ENCODE measurements at regions not wholly inside any gene's neighbourhood (a gene's known extent, or its start where the extent isn't known, plus 50 kb on each side); places are given as distances from the start of the nearest gene placed in this dataset.

DNA sequence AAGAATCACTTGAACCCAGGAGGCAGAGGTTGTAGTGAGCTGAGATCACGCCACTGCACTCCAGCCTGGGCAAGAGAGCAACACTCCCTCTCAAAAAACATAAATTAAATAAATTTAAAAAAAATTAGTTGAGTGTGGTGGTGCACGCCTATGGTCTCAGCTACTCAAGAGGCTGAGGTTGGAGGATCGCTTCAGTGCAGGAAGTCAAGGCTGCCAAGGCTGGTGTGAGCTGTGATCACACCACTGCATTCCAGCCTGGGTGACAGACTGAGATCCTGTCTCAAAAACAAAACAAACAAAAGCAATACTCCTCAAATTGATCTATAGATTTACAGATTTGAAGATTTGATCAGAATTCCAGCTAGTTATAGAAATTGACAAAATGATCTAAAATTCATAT lies 92.7 kb upstream of the RESF1 start (continued):
- TF ChIP-seq GABPB2 (CRISPR knock-in tag; conservative IDR thresholded peaks at IDR 0.05) (no peak), STAT5A (IDR thresholded peaks at IDR 0.05; ENCODE audit: borderline replicate concordance, low read length) (no peak), DLX4 (CRISPR knock-in tag; IDR thresholded peaks at IDR 0.05) (no peak), NFE2 (IDR thresholded peaks at IDR 0.05; ENCODE audit: low read depth) (no peak)

DNA sequence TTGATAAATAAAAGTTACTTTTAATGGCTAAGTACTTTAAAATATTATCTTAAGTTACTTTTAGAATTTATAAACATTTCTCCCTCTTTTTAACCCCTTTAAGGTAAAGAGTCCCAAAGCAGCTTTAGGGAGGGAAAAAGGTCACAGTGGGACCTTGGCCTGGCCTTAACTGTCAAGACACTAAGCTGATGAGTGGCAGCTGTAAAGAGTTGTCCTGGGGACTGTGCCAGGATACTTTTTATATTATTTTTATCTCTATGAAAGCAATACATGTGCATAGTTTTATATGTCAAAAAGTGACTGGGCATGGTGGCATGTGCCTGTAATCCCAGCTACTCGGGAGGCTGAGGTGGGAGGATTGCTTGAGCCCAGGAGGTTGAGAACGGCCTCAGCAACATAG lies 94.2 kb upstream of the RESF1 start:
- CTCF ChIA-PET (ENCODE audit: low intra/inter-chr PET ratio) = no interaction called here
- no peak for FAIRE-seq
- no peak for TF ChIP-seq DMBX1 (CRISPR knock-in tag; IDR thresholded peaks at IDR 0.05; ENCODE audit: borderline replicate concordance)
- no peak for TF ChIP-seq KAT2B (IDR thresholded peaks at IDR 0.05; ENCODE audit: low read depth, low read length)
- TF ChIP-seq MYBL2 (IDR thresholded peaks at IDR 0.05; ENCODE audit: low read depth) = no peak
- TF ChIP-seq MYBL2 (CRISPR knock-in tag; IDR thresholded peaks at IDR 0.05; ENCODE audit: borderline replicate concordance) = no peak
- no peak for TF ChIP-seq ZNF384 (IDR thresholded peaks at IDR 0.05; ENCODE audit: low read depth, low read length)
- no peak for TF ChIP-seq ZNF354B (CRISPR knock-in tag; IDR thresholded peaks at IDR 0.05)
- TF ChIP-seq KDM4B (IDR thresholded peaks at IDR 0.05; ENCODE audit: borderline replicate concordance in 2 of 2, low read depth in 1 of 2) = no peak
- no peak for TF ChIP-seq E2F3 (CRISPR knock-in tag; IDR thresholded peaks at IDR 0.05)
- TF ChIP-seq ELK1 (CRISPR knock-in tag; IDR thresholded peaks at IDR 0.05) = no peak
- no peak for TF ChIP-seq TARDBP (IDR thresholded peaks at IDR 0.05)
- TF ChIP-seq, protein P1, sequence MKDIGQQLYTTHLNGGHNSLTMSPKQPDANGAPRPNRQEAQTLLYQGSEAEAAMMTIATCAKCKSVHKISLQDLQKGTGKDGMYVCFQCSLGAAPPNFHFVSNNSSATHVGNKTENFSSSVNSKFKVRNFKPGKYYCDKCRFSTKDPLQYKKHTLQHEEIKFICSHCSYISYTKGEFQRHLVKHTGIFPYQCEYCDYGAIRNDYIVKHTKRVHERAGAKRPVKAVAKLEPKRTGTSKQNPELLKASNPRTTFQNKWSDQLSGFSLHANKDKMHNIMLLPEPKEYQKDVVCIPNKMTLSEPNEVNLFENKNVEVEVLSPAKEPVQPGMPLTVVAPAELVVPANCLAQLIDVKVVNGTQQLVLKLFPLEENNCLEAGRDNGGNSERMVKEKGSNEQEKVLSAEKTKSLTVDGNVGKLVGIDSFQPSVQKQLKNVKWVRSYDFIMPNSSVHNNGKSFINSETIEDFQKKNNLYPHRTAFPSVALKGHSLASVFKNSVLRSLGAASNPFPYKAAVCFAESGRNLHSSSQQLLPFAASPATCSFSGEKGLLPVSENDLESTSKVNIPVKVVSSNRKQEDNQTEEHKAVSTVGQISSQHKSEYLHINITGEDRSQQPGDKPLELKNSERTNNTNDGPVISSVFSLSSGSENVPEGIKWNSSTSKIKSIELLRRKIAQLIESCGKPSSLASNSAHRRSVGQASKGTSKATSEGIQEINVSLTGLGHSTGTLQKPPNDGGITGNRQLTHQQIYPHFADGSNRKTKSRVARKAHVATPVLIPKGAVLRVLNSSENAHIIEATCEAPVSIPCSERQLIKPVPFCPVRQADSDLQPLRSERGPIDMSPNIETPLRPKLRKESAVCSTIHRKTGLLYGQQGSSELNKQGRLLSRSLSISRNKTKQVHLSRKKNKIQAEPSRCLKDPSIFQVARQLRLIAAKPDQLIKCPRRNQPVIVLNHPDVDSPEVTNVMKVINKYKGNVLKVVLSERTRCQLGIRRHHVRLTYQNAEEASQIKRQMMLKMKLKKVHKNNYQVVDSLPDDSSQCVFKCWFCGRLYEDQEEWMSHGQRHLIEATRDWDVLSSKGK (CRISPR knock-in tag; IDR thresholded peaks at IDR 0.05) = no peak
- TF ChIP-seq HMGXB4 (CRISPR knock-in tag; IDR thresholded peaks at IDR 0.05) = no peak
- TF ChIP-seq FOSL1 (tag; conservative IDR thresholded peaks at IDR 0.05) = no peak

More for the DNA sequence above, 94.2 kb upstream of the RESF1 start:
- Histone ChIP-seq H4K20me1 (replicated peaks; ENCODE audit: control insufficient read depth, insufficient read depth, low read length) (no peaks in the 10 kb centered on the region), H3K27me3 (ENCODE audit: control insufficient read depth in 2 of 2, insufficient read depth in 2 of 2, low read length in 2 of 2) (no peaks in the 10 kb centered on the region), H3K9me3 (replicated peaks; ENCODE audit: control insufficient read depth, insufficient read depth, low read depth, low read length) (no peaks in the 10 kb centered on the region; the same call in 1 of the 2 replicates), H3K4me3 (no peak overlapping the region), H3K27ac (ENCODE audit: extremely low read depth, low read depth, low read length) (no peak overlapping the region), H3K4me2 (ENCODE audit: insufficient read depth, low read length) (no peak overlapping the region), H3K9me1 (ENCODE audit: control insufficient read depth, insufficient read depth, low read length) (no peaks in the 10 kb centered on the region), H3K4me1 (replicated peaks in 1 of 2; ENCODE audit: control insufficient read depth in 2 of 2, insufficient read depth in 2 of 2, low read length in 2 of 2) (no peaks in the 10 kb centered on the region), H3K79me2 (ENCODE audit: control insufficient read depth, insufficient read depth, low read length) (no peaks in the 10 kb centered on the region), H3K9ac (ENCODE audit: insufficient read depth in 1 of 2, low read depth in 2 of 2, low read length in 2 of 2) (no peak overlapping the region), H2AFZ (ENCODE audit: low read depth, low read length) (no peak overlapping the region), H3K36me3 (ENCODE audit: control insufficient read depth, insufficient read depth, low read length) (no peaks in the 10 kb centered on the region)
- in situ Hi-C loops (cut with MboI) = no loop called here
- BruUV-seq (replicated peaks) = no TSS peak
- DNase-seq (ENCODE audit: extremely low read depth in 1 of 4, low spot score in 3 of 4) = no peak
- intact Hi-C loops (cut with micrococcal nuclease) = no loop called here
- POLR2A ChIA-PET = interaction anchor here (0.9 kb wide), 1 partner anchor 146 kb away, joined by 5 read pairs; no protein-coding TSS in a partner anchor
- no peak for ATAC-seq
- WGBS (ENCODE audit: insufficient coverage, low coverage, missing lambda C conversion rate) = 35% methylated on average over 2 of the region's 2 CpGs

Data from K562 (cell line).